H1 (cell line): ENCODE measurements at regions not wholly inside any gene's neighbourhood (a gene's known extent, or its start where the extent isn't known, plus 50 kb on each side); places are given as distances from the start of the nearest gene placed in this dataset.

Experiments
- CTCF ChIA-PET: fragments of 300-600 bp; sonication (Branson Sonifier 250); formaldehyde crosslinking; loops from one replicate; lab custom pipeline; 2021; ENCODE audit not compliant: partially characterized antibody; lab: Charles Lee
- POLR2A ChIA-PET: fragments of 300-600 bp; sonication (Branson Sonifier 250); formaldehyde crosslinking; loops from one replicate; lab custom pipeline; 2021; ENCODE audit warnings: inconsistent platforms; ENCODE audit not compliant: partially characterized antibody; lab: Charles Lee
- DNase-seq, 2 experiments: peaks; one replicate each; pipeline versions ENCODE4 v3.0.0 to v3.0.0-alpha.2; 2010 to 2022; ENCODE audit warnings: low spot score in 2 of 2, low read depth in 1 of 2, mixed read lengths in 1 of 2
- FAIRE-seq: peaks from 2 replicates; lab custom pipeline; 2011; peaks lifted over from hg19 to GRCh38; lab: Jason Lieb, UNC
- H2AFZ ChIP-seq: 2 replicates; pipeline ENCODE4 v1.8.1; 2012; ENCODE audit warnings: low read length, inconsistent platforms
- H2AK5ac ChIP-seq: 2 replicates; pipeline ENCODE4 v1.6.1; 2013; ENCODE audit warnings: low read depth, low read length
- H2BK120ac ChIP-seq: replicated peaks from 2 replicates; pipeline ENCODE3; 2013; ENCODE audit warnings: low read depth, low read length, inconsistent platforms
- H2BK12ac ChIP-seq: 2 replicates; pipeline ENCODE4 v1.6.1; 2013; ENCODE audit warnings: low read depth, low read length
- H2BK15ac ChIP-seq: 2 replicates; pipeline ENCODE4 v1.6.1; 2013; ENCODE audit warnings: low read length
- H2BK20ac ChIP-seq: 2 replicates; pipeline ENCODE4 v1.6.1; 2013; ENCODE audit warnings: low read length
- H2BK5ac ChIP-seq: 2 replicates; pipeline ENCODE4 v1.6.1; 2013; ENCODE audit warnings: low read depth, low read length
- H3K14ac ChIP-seq: 2 replicates; pipeline ENCODE4 v1.6.1; 2013; ENCODE audit warnings: inconsistent platforms; ENCODE audit not compliant: insufficient read length
- H3K18ac ChIP-seq: 2 replicates; pipeline ENCODE4 v1.6.1; 2013; ENCODE audit warnings: low read length; ENCODE audit errors: extremely low read depth
- H3K23ac ChIP-seq: 2 replicates; pipeline ENCODE4 v1.6.1; 2013; ENCODE audit warnings: inconsistent platforms; ENCODE audit not compliant: insufficient read length
- H3K23me2 ChIP-seq: 2 replicates; pipeline ENCODE4 v1.6.1; 2013; ENCODE audit warnings: low read depth, low read length
- H3K27ac ChIP-seq: 2 replicates; pipeline ENCODE4 v1.6.1; 2011; ENCODE audit warnings: low read depth, low read length, inconsistent platforms
- H3K27me3 ChIP-seq, 4 experiments: replicated peaks in 1 of 4; 1 replicate in 1 of 4; 2 replicates in 3 of 4; pipeline versions ENCODE4 v1.6.1 to v1.8.1; 2011 to 2013; ENCODE audit warnings: low read length in 3 of 4, mild to moderate bottlenecking in 3 of 4, inconsistent platforms in 2 of 4, mixed read lengths in 2 of 4, moderate library complexity in 1 of 4; ENCODE audit not compliant: control insufficient read depth in 3 of 4, insufficient read depth in 3 of 4; ENCODE audit errors: extremely low read depth in 1 of 4
- H3K36me3 ChIP-seq, 4 experiments: 2 replicates each; pipeline versions ENCODE4 v1.6.1 to v1.8.1; 2011 to 2013; ENCODE audit warnings: mild to moderate bottlenecking in 4 of 4, low read length in 3 of 4, moderate library complexity in 2 of 4, control low read depth in 1 of 4, inconsistent platforms in 1 of 4; ENCODE audit not compliant: insufficient read depth in 4 of 4, control insufficient read depth in 2 of 4
- H3K4ac ChIP-seq: replicated peaks from 2 replicates; pipeline ENCODE3; 2013; ENCODE audit warnings: low read length, low read depth, mixed read lengths, inconsistent platforms; ENCODE audit not compliant: insufficient read length
- H3K4me1 ChIP-seq, 4 experiments: replicated peaks in 1 of 4; 1 replicate in 1 of 4; 2 replicates in 3 of 4; pipeline versions ENCODE4 v1.6.1 to v1.8.1; 2011 to 2013; ENCODE audit warnings: low read length in 3 of 4, inconsistent platforms in 2 of 4, mixed read lengths in 1 of 4; ENCODE audit not compliant: insufficient read depth in 4 of 4, control insufficient read depth in 3 of 4
- H3K4me2 ChIP-seq, 2 experiments: 2 replicates each; pipeline versions ENCODE4 v1.6.1 to v1.8.1; 2011 to 2013; ENCODE audit warnings: low read depth in 2 of 2, low read length in 2 of 2, control low read depth in 1 of 2, inconsistent platforms in 1 of 2, mild to moderate bottlenecking in 1 of 2; ENCODE audit not compliant: insufficient read depth in 1 of 2
- H3K4me3 ChIP-seq, 4 experiments: fragments of 200-600, 300-600 bp in 1 of 4; sonication (generic), shearing (Covaris generic), sonication (Bioruptor Twin) in 1 of 4; 2 replicates each; pipeline versions ENCODE4 v1.5.1 to v1.8.1; 2011 to 2016; ENCODE audit warnings: low read length in 4 of 4, low read depth in 3 of 4, control low read depth in 2 of 4, inconsistent platforms in 2 of 4, mild to moderate bottlenecking in 2 of 4, mixed read lengths in 1 of 4, moderate library complexity in 1 of 4; ENCODE audit not compliant: insufficient read depth in 2 of 4; ENCODE audit errors: extremely low read depth in 1 of 4
- H3K56ac ChIP-seq: replicated peaks from 2 replicates; pipeline ENCODE3; 2013; ENCODE audit warnings: low read depth, mild to moderate bottlenecking, mixed read lengths, low read length, inconsistent platforms; ENCODE audit not compliant: insufficient read length
- H3K79me1 ChIP-seq: 2 replicates; pipeline ENCODE4 v1.6.1; 2013; ENCODE audit warnings: low read depth, low read length, control low read depth
- H3K79me2 ChIP-seq, 2 experiments: 2 replicates each; pipeline versions ENCODE4 v1.6.1 to v1.8.1; 2012 to 2013; ENCODE audit warnings: low read length in 2 of 2, mild to moderate bottlenecking in 2 of 2, inconsistent platforms in 1 of 2; ENCODE audit not compliant: insufficient read depth in 2 of 2, control insufficient read depth in 1 of 2
- H3K9ac ChIP-seq, 4 experiments: replicated peaks in 1 of 4; 1 replicate in 1 of 4; 2 replicates in 3 of 4; pipeline versions ENCODE4 v1.6.1 to v1.8.1; 2011 to 2013; ENCODE audit warnings: low read depth in 3 of 4, low read length in 3 of 4, control low read depth in 2 of 4, mild to moderate bottlenecking in 2 of 4, moderate library complexity in 2 of 4, inconsistent platforms in 1 of 4; ENCODE audit errors: extremely low read depth in 1 of 4
- H3K9me3 ChIP-seq, 2 experiments: 2 replicates each; pipeline versions ENCODE4 v1.6.1 to v1.8.1; 2012 to 2013; ENCODE audit warnings: mild to moderate bottlenecking in 2 of 2, moderate library complexity in 2 of 2, control low read depth in 1 of 2, inconsistent platforms in 1 of 2, low read depth in 1 of 2, low read length in 1 of 2, mixed read lengths in 1 of 2; ENCODE audit not compliant: insufficient read depth in 2 of 2
- H4K20me1 ChIP-seq, 2 experiments: replicated peaks in 1 of 2; 2 replicates each; pipeline versions ENCODE3 to v1.8.1; 2011 to 2013; ENCODE audit warnings: inconsistent platforms in 2 of 2, low read length in 2 of 2, mild to moderate bottlenecking in 1 of 2; ENCODE audit not compliant: insufficient read depth in 2 of 2, control insufficient read depth in 1 of 2
- H4K5ac ChIP-seq: 2 replicates; pipeline ENCODE4 v1.6.1; 2013; ENCODE audit warnings: low read length, low read depth, mixed read lengths, inconsistent platforms; ENCODE audit not compliant: insufficient read length
- H4K8ac ChIP-seq: 2 replicates; pipeline ENCODE4 v1.8.0; 2013; ENCODE audit warnings: mild to moderate bottlenecking, moderate library complexity, low read length, inconsistent platforms; ENCODE audit not compliant: insufficient read depth; ENCODE audit errors: extremely low read depth
- H4K91ac ChIP-seq: replicated peaks from 2 replicates; pipeline ENCODE3; 2013; ENCODE audit warnings: low read length, mixed read lengths, inconsistent platforms; ENCODE audit not compliant: insufficient read length
- CTBP2 ChIP-seq: IDR thresholded peaks from 2 replicates; pipeline ENCODE4 v1.7.0; 2011; ENCODE audit warnings: borderline replicate concordance, mild to moderate bottlenecking, moderate library complexity, mixed read lengths, low read length; ENCODE audit not compliant: insufficient read depth, insufficient read length
- E2F6 ChIP-seq: IDR thresholded peaks from 2 replicates; pipeline ENCODE4 v1.6.1; 2012; ENCODE audit warnings: inconsistent platforms
- EP300 ChIP-seq, 2 experiments: IDR thresholded peaks; 1 replicate in 1 of 2; 2 replicates in 1 of 2; pipeline ENCODE4 v1.6.1; 2011 to 2012; ENCODE audit warnings: low read depth in 2 of 2, low read length in 2 of 2, mild to moderate bottlenecking in 2 of 2, borderline replicate concordance in 1 of 2, inconsistent platforms in 1 of 2, moderate library complexity in 1 of 2
- FOSL1 ChIP-seq: IDR thresholded peaks from 2 replicates; pipeline ENCODE4 v1.6.1; 2011; ENCODE audit warnings: mild to moderate bottlenecking, low read depth, low read length, moderate library complexity; ENCODE audit not compliant: insufficient read depth
- GABPA ChIP-seq: IDR thresholded peaks from 2 replicates; pipeline ENCODE4 v1.6.1; 2011; ENCODE audit warnings: mild to moderate bottlenecking, low read length, moderate library complexity, borderline replicate concordance; ENCODE audit not compliant: insufficient read depth
- HDAC2 ChIP-seq, 2 experiments: fragments of 300-600 bp in 1 of 2; sonication (generic) in 1 of 2; IDR thresholded peaks; 2 replicates each; pipeline ENCODE4 v1.6.1; 2011 to 2012; ENCODE audit warnings: low read depth in 2 of 2, low read length in 2 of 2, mild to moderate bottlenecking in 2 of 2, moderate library complexity in 2 of 2, borderline replicate concordance in 1 of 2, inconsistent platforms in 1 of 2
- KDM1A ChIP-seq: fragments of 200-600, 300-600 bp; sonication (generic); IDR thresholded peaks from 2 replicates; pipeline ENCODE4 v1.7.1; 2016; ENCODE audit warnings: mild to moderate bottlenecking, low read length, borderline replicate concordance
- KDM5A ChIP-seq: fragments of 200-600 bp; IDR thresholded peaks from 2 replicates; pipeline ENCODE4 v1.7.1; 2012; ENCODE audit warnings: mild to moderate bottlenecking, low read length, inconsistent platforms, mixed read lengths
- POU5F1 ChIP-seq: IDR thresholded peaks from 2 replicates; pipeline ENCODE4 v1.6.1; 2011; ENCODE audit warnings: low read depth, mild to moderate bottlenecking, low read length, moderate library complexity
- RXRA ChIP-seq: IDR thresholded peaks from 2 replicates; pipeline ENCODE4 v1.6.1; 2011; ENCODE audit warnings: low read depth, mild to moderate bottlenecking, low read length, moderate library complexity; ENCODE audit not compliant: insufficient read depth
- TAF1 ChIP-seq: IDR thresholded peaks from 2 replicates; pipeline ENCODE4 v1.6.1; 2011; ENCODE audit warnings: mild to moderate bottlenecking, low read depth, low read length
- TBP ChIP-seq: IDR thresholded peaks from 2 replicates; pipeline ENCODE4 v1.6.1; 2011; ENCODE audit warnings: low read depth, low read length, improper control_type of control experiment
- WGBS, 2 experiments: shearing (Covaris generic) in 1 of 2; methylation state at CpG; one replicate each; pipeline versions ENCODE4 v1.1.6 to v1.1.7; 2013 to 2015; ENCODE audit warnings: low lambda C conversion rate in 2 of 2, mixed read lengths in 2 of 2, inconsistent platforms in 1 of 2, low coverage in 1 of 2, missing lambda C conversion rate in 1 of 2; ENCODE audit not compliant: insufficient replicate concordance in 2 of 2, insufficient coverage in 1 of 2, insufficient read length in 1 of 2; ENCODE audit errors: extremely low coverage in 1 of 2, missing lambda C conversion rate in 1 of 2; 5-methylcytosine and 5-hydroxymethylcytosine counted together

GRCh38 chr12:19826980-19827550 is 387.8 kb downstream of the AEBP2 start:
- Histone ChIP-seq H2BK120ac (no peak overlapping the region), H3K4me1 (no peaks in the 10 kb centered on the region), H4K20me1 (no peaks in the 10 kb centered on the region), H3K23ac (no peak overlapping the region), H3K4me3 (no peak overlapping the region), H2AK5ac (no peak overlapping the region), H3K23me2 (peaks cover 1% of the 10 kb centered on the region; the same call in 1 of the 2 replicates), H4K91ac (no peak overlapping the region), H4K5ac (no peak overlapping the region), H3K4me2 (no peak overlapping the region), H2BK5ac (no peak overlapping the region), H2BK20ac (no peak overlapping the region), H2BK12ac (no peak overlapping the region), H3K9me3 (no peaks in the 10 kb centered on the region), H3K79me2 (no peaks in the 10 kb centered on the region), H4K8ac (no peak overlapping the region; the same call in 1 of the 2 replicates), H3K27ac (no peak overlapping the region), H3K79me1 (no peaks in the 10 kb centered on the region), H3K14ac (no peak overlapping the region), H2BK15ac (no peak overlapping the region), H3K4ac (no peak overlapping the region), H3K36me3 (no peaks in the 10 kb centered on the region), H3K9ac (no peak overlapping the region), H3K18ac (no peak overlapping the region), H3K27me3 (no peaks in the 10 kb centered on the region), H3K56ac (no peak overlapping the region), H2AFZ (no peak overlapping the region)
- POLR2A ChIA-PET: no interaction called here
- CTCF ChIA-PET: interaction anchor here (0.8 to 2.2 kb wide), 2 partner anchors 43 to 69 kb away, joined by 3 to 6 read pairs; no protein-coding TSS in a partner anchor
- DNase-seq (no peak), FAIRE-seq (no peak)
- WGBS, 2 experiments: 91% methylated on average over 13 of the region's 13 CpGs; no CpG with 5 or more reads in 1 of the 2 experiments
- no peak for TF ChIP-seq HDAC2 (IDR thresholded peaks at IDR 0.05; ENCODE audit: borderline replicate concordance in 1 of 2, low read depth in 2 of 2, low read length in 2 of 2)
- TF ChIP-seq RXRA: no peak
- TF ChIP-seq FOSL1: no peak
- no peak for TF ChIP-seq KDM5A
- no peak for TF ChIP-seq CTBP2
- TF ChIP-seq TAF1: no peak
- TF ChIP-seq KDM1A: no peak
- TF ChIP-seq E2F6: no peak
- TF ChIP-seq POU5F1: no peak
- TF ChIP-seq TBP: no peak
- no peak for TF ChIP-seq EP300 (IDR thresholded peaks at IDR 0.05; ENCODE audit: borderline replicate concordance in 1 of 2, low read depth in 2 of 2, low read length in 2 of 2)
- no peak for TF ChIP-seq GABPA
